Esophagus muscularis mucosa (tissue), 4 donors: ENCODE measurements at regions not wholly inside any gene's neighbourhood (a gene's known extent, or its start where the extent isn't known, plus 50 kb on each side); places are given as distances from the start of the nearest gene placed in this dataset.

ENCODE experiments used
- EP300 ChIP-seq: sonication (generic); formaldehyde crosslinking; IDR thresholded peaks from one replicate; pipeline ENCODE4 v1.6.1; 2017; ENCODE audit warnings: antibody characterized with exemption
- POLR2A ChIP-seq: fragments of 450-650 bp; IDR thresholded peaks from one replicate; pipeline ENCODE4 v1.6.1; 2017; ENCODE audit warnings: antibody characterized with exemption, moderate library complexity, mild to moderate bottlenecking, low read depth
- POLR2AphosphoS5 ChIP-seq, 2 donors: sonication (generic); formaldehyde crosslinking; IDR thresholded peaks; one replicate each; pipeline ENCODE4 v1.6.1; 2017; ENCODE audit warnings: antibody characterized with exemption in 2 of 2
- TF ChIP-seq, protein P1 (sequence below), 3 experiments: fragments of 200-600 bp in 2 of 3; fragments of 450-650 bp in 1 of 3; sonication (generic) in 2 of 3; IDR thresholded peaks; one replicate each; pipeline ENCODE4 v1.5.1; 2017 to 2019; ENCODE audit warnings: antibody characterized with exemption in 3 of 3, mild to moderate bottlenecking in 2 of 3, moderate library complexity in 1 of 3

DNA sequence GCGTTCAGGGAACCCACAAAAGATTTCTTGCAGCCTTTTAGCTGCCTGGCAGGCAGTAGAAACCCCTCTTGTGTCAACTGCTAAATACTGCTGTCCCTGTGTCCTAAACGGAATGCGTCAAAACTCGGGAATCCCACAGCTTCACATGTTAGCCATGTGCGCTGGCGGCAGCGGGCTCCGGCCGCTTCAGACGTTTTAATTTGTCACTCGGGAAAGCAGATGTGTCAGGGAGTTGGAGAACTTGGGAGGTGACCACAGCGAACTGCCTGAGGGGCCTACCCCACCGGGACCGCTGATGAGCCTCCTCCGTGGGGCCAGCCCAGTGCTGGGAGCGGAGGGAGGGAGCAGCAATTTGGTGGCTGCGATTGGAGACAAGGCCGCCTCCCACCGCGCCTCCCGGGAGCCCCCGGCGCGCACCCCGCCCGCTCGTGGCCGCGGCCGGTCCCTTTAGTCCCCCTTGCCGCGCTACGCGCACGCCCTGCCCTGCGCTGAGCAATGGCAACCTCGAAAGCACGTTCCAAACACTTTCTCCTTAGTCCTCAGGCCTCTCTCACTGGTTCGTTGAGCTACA lies 146.1 kb upstream of the SATB2 start:
- TF ChIP-seq, protein P1, sequence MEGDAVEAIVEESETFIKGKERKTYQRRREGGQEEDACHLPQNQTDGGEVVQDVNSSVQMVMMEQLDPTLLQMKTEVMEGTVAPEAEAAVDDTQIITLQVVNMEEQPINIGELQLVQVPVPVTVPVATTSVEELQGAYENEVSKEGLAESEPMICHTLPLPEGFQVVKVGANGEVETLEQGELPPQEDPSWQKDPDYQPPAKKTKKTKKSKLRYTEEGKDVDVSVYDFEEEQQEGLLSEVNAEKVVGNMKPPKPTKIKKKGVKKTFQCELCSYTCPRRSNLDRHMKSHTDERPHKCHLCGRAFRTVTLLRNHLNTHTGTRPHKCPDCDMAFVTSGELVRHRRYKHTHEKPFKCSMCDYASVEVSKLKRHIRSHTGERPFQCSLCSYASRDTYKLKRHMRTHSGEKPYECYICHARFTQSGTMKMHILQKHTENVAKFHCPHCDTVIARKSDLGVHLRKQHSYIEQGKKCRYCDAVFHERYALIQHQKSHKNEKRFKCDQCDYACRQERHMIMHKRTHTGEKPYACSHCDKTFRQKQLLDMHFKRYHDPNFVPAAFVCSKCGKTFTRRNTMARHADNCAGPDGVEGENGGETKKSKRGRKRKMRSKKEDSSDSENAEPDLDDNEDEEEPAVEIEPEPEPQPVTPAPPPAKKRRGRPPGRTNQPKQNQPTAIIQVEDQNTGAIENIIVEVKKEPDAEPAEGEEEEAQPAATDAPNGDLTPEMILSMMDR (IDR thresholded peaks at IDR 0.05), result no peak
- TF ChIP-seq POLR2A (no peak), POLR2AphosphoS5 (IDR thresholded peaks at IDR 0.05) (no peak), EP300 (no peak)
